K562 (cell line): ENCODE measurements at regions not wholly inside any gene's neighbourhood (a gene's known extent, or its start where the extent isn't known, plus 50 kb on each side); places are given as distances from the start of the nearest gene placed in this dataset.

Experiments
- ATAC-seq: fragments of 200-7000 bp; cut with Tn5 transposase; 3 replicates; pipeline ENCODE4 v1.9.1; 2020; ENCODE audit warnings: moderate library complexity
- BruUV-seq: library from RNA; stranded (reverse); fragments of 400-500 nt; replicated peaks from 2 replicates; lab custom pipeline; 2021; lab: Mats Ljungman, UMichigan
- CTCF ChIA-PET: fragments of 300-600 bp; formaldehyde crosslinking; extraction: SDS; loops from one replicate; lab custom pipeline; 2021; ENCODE audit warnings: low intra/inter-chr PET ratio; lab: Yijun Ruan, JAX
- POLR2A ChIA-PET: fragments of 300-600, 350-650 bp; sonication (Branson Sonifier 250); formaldehyde crosslinking; extraction: SDS; loops from one replicate; lab custom pipeline; 2021; ENCODE audit warnings: antibody characterized with exemption, inconsistent platforms; lab: Yijun Ruan, JAX
- DNase-seq, 4 experiments: peaks; one replicate each; pipeline versions ENCODE4 v3.0.0 to v3.0.0-alpha.2; 2011 to 2018; ENCODE audit warnings: low spot score in 3 of 4, mixed read lengths in 3 of 4; ENCODE audit errors: extremely low read depth in 1 of 4
- FAIRE-seq: peaks from 2 replicates; lab custom pipeline; 2011; peaks lifted over from hg19 to GRCh38; lab: Jason Lieb, UNC
- H2AFZ ChIP-seq: 2 replicates; pipeline ENCODE4 v1.6.0; 2011; ENCODE audit warnings: low read depth, low read length, control low read depth, inconsistent platforms
- H3K27ac ChIP-seq: fragments of 200-600 bp; 3 replicates; pipeline ENCODE4 v1.8.0; 2011; ENCODE audit warnings: low read depth, mild to moderate bottlenecking, control low read depth, inconsistent platforms, low read length, moderate library complexity, mixed read lengths; ENCODE audit errors: extremely low read depth
- H3K27me3 ChIP-seq, 2 experiments: fragments of 300-600 bp in 1 of 2; 2 replicates in 1 of 2; 3 replicates in 1 of 2; pipeline versions ENCODE4 v1.6.0 to v1.8.0; 2011; ENCODE audit warnings: inconsistent platforms in 2 of 2, low read length in 2 of 2, mild to moderate bottlenecking in 1 of 2, mixed read lengths in 1 of 2, moderate library complexity in 1 of 2; ENCODE audit not compliant: control insufficient read depth in 2 of 2, insufficient read depth in 2 of 2
- H3K36me3 ChIP-seq: fragments of 300-600 bp; 3 replicates; pipeline ENCODE4 v1.8.0; 2011; ENCODE audit warnings: mild to moderate bottlenecking, low read length, inconsistent platforms; ENCODE audit not compliant: control insufficient read depth, insufficient read depth
- H3K4me1 ChIP-seq, 2 experiments: fragments of 200-600 bp in 1 of 2; replicated peaks in 1 of 2; 2 replicates in 1 of 2; 3 replicates in 1 of 2; pipeline versions ENCODE4 v1.5.1 to v1.8.0; 2011; ENCODE audit warnings: inconsistent platforms in 2 of 2, low read length in 2 of 2, mild to moderate bottlenecking in 1 of 2, mixed read lengths in 1 of 2, moderate library complexity in 1 of 2; ENCODE audit not compliant: control insufficient read depth in 2 of 2, insufficient read depth in 2 of 2
- H3K4me2 ChIP-seq: 2 replicates; pipeline ENCODE4 v1.6.1; 2011; ENCODE audit warnings: low read length, control low read depth, inconsistent platforms, mixed read lengths; ENCODE audit not compliant: insufficient read depth
- H3K4me3 ChIP-seq: fragments of 200-600 bp; sonication (generic), shearing (Covaris generic); 2 replicates; pipeline ENCODE4 v1.5.1; 2016; ENCODE audit warnings: control low read depth, inconsistent platforms
- H3K79me2 ChIP-seq: fragments of 200-600 bp; 3 replicates; pipeline ENCODE4 v1.8.0; 2011; ENCODE audit warnings: low read length, inconsistent platforms; ENCODE audit not compliant: control insufficient read depth, insufficient read depth
- H3K9ac ChIP-seq, 2 experiments: 2 replicates each; pipeline versions ENCODE4 v1.6.0 to v1.6.1; 2011; ENCODE audit warnings: low read depth in 2 of 2, low read length in 2 of 2, control low read depth in 1 of 2, inconsistent platforms in 1 of 2, mild to moderate bottlenecking in 1 of 2, mixed read lengths in 1 of 2; ENCODE audit not compliant: insufficient read depth in 1 of 2
- H3K9me1 ChIP-seq: one replicate; pipeline ENCODE4 v1.6.0; 2011; ENCODE audit warnings: inconsistent platforms, mild to moderate bottlenecking, low read length, moderate library complexity; ENCODE audit not compliant: control insufficient read depth, insufficient read depth
- H3K9me3 ChIP-seq: replicated peaks from 2 replicates; pipeline ENCODE4 v1.5.1; 2011; ENCODE audit warnings: low read depth, low read length, inconsistent platforms; ENCODE audit not compliant: control insufficient read depth, insufficient read depth
- H4K20me1 ChIP-seq: replicated peaks from 2 replicates; pipeline ENCODE4 v1.6.1; 2011; ENCODE audit warnings: low read length, inconsistent platforms, mixed read lengths; ENCODE audit not compliant: control insufficient read depth, insufficient read depth
- BCOR ChIP-seq: fragments of 450-650 bp; IDR thresholded peaks from 2 replicates; pipeline ENCODE4 v1.6.1; 2016
- EP300 ChIP-seq: IDR thresholded peaks from 2 replicates; pipeline ENCODE4 v1.6.1; 2012; ENCODE audit warnings: low read length, improper control_type of control experiment
- MAFG ChIP-seq: fragments of 450-650 bp; conservative IDR thresholded peaks from 2 replicates; pipeline ENCODE4 v1.6.1; 2016; ENCODE audit warnings: missing genetic modification characterization, missing compliant biosample characterization
- SOX6 ChIP-seq: fragments of 450-650 bp; IDR thresholded peaks from 2 replicates; pipeline ENCODE4 v1.6.1; 2014; ENCODE audit warnings: mild to moderate bottlenecking
- TBL1XR1 ChIP-seq, 2 experiments: IDR thresholded peaks; 2 replicates each; pipeline ENCODE4 v1.6.1; 2012; ENCODE audit warnings: improper control_type of control experiment in 2 of 2, low read length in 2 of 2, mild to moderate bottlenecking in 1 of 2
- ZNF445 ChIP-seq: fragments of 250-450 bp; sonication (Bioruptor Pico); IDR thresholded peaks from 2 replicates; pipeline ENCODE4 v1.4.0; 2020; ENCODE audit warnings: low read depth, mild to moderate bottlenecking, moderate library complexity
- ZNF518B ChIP-seq: fragments of 250-450 bp; sonication (Bioruptor Pico); IDR thresholded peaks from 2 replicates; pipeline ENCODE4 v1.5.0; 2021; ENCODE audit warnings: mild to moderate bottlenecking, moderate library complexity
- whole genome bisulfite sequencing: fragments of 100-300 bp; shearing (Covaris generic); methylation state at CpG from one replicate; pipeline ENCODE4 v1.1.6; 2016; ENCODE audit warnings: low coverage, mixed read lengths; ENCODE audit not compliant: insufficient coverage; ENCODE audit errors: missing lambda C conversion rate; 5-methylcytosine and 5-hydroxymethylcytosine counted together
- in situ Hi-C: fragments of 300-500 bp; cut with MboI; formaldehyde crosslinking; loops from 4 replicates; pipeline ENCODE4 v1.15.0; 2018; ENCODE audit warnings: inconsistent platforms, mixed read lengths
- intact Hi-C: fragments of 100-400 bp; cut with micrococcal nuclease; formaldehyde crosslinking; loops from 2 replicates; pipeline ENCODE4 v1.14.2; 2022
- TF ChIP-seq, protein P1 (sequence below): fragments of 450-650 bp; IDR thresholded peaks from 2 replicates; pipeline ENCODE4 v1.6.1; 2016; ENCODE audit warnings: missing biosample characterization, missing genetic modification characterization

- intact Hi-C loops (no loop called here), in situ Hi-C loops (no loop called here)
- Histone ChIP-seq H2AFZ (no peak overlapping the region), H3K27me3 (no peaks in the 10 kb centered on the region), H3K79me2 (no peaks in the 10 kb centered on the region), H3K4me1 (no peaks in the 10 kb centered on the region), H3K9ac (no peak overlapping the region), H3K9me1 (no peaks in the 10 kb centered on the region), H3K36me3 (no peaks in the 10 kb centered on the region), H3K4me2 (no peak overlapping the region), H4K20me1 (no peaks in the 10 kb centered on the region), H3K9me3 (no peaks in the 10 kb centered on the region), H3K27ac (no peak overlapping the region), H3K4me3 (no peak overlapping the region)
- DNase-seq (no peak), ATAC-seq (no peak), FAIRE-seq (no peak)
- 0% methylated on average over 4 of the region's 4 CpGs for WGBS
- CTCF ChIA-PET: no interaction called here
- BruUV-seq: no TSS peak
- POLR2A ChIA-PET: no interaction called here
- no peak for TF ChIP-seq BCOR
- TF ChIP-seq ZNF445 (CRISPR knock-in tag): no peak
- TF ChIP-seq, protein P1, sequence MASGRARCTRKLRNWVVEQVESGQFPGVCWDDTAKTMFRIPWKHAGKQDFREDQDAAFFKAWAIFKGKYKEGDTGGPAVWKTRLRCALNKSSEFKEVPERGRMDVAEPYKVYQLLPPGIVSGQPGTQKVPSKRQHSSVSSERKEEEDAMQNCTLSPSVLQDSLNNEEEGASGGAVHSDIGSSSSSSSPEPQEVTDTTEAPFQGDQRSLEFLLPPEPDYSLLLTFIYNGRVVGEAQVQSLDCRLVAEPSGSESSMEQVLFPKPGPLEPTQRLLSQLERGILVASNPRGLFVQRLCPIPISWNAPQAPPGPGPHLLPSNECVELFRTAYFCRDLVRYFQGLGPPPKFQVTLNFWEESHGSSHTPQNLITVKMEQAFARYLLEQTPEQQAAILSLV: no peak
- no peak for TF ChIP-seq ZNF518B (CRISPR knock-in tag)
- TF ChIP-seq MAFG (tag): no peak
- TF ChIP-seq SOX6: no peak
- TF ChIP-seq EP300: no peak
- TF ChIP-seq TBL1XR1 (IDR thresholded peaks at IDR 0.05; ENCODE audit: low read length in 2 of 2): no peak
Observed at GRCh38 chr21:16570171-16570570, 840.4 kb downstream of the USP25 start.
